Heart left ventricle (tissue), 16 donors: ENCODE measurements at regions not wholly inside any gene's neighbourhood (a gene's known extent, or its start where the extent isn't known, plus 50 kb on each side); places are given as distances from the start of the nearest gene placed in this dataset.

ENCODE experiments used
- ATAC-seq, 4 donors: fragments of 200-7000 bp; cut with Tn5 transposase; one replicate each; pipeline ENCODE4 v1.9.1; 2020 to 2022; ENCODE audit warnings: moderate library complexity in 4 of 4, mild to moderate bottlenecking in 3 of 4, moderate number of reproducible peaks in 1 of 4
- DNase-seq, 5 donors: peaks; one replicate each; pipeline ENCODE4 v3.0.0-alpha.2; 2020
- H3K27ac ChIP-seq, 12 donors: fragments of 200-600 bp; sonication (generic) in 4 of 12; one replicate each; pipeline versions ENCODE4 v1.5.0 to v1.8.0; 2016 to 2022; ENCODE audit warnings: mild to moderate bottlenecking in 2 of 12
- H3K27me3 ChIP-seq, 9 donors: fragments of 200-600 bp; sonication (generic) in 2 of 9; one replicate each; pipeline versions ENCODE4 v1.5.1 to v1.8.0; 2016 to 2022; ENCODE audit warnings: mild to moderate bottlenecking in 3 of 9
- H3K36me3 ChIP-seq, 9 donors: fragments of 200-600 bp; sonication (generic) in 2 of 9; one replicate each; pipeline versions ENCODE4 v1.5.0 to v1.8.0; 2018 to 2022; ENCODE audit warnings: mild to moderate bottlenecking in 2 of 9
- H3K4me1 ChIP-seq, 12 donors: fragments of 200-600 bp; sonication (generic) in 4 of 12; one replicate each; pipeline versions ENCODE4 v1.5.0 to v1.8.0; 2016 to 2022; ENCODE audit warnings: mild to moderate bottlenecking in 3 of 12
- H3K4me3 ChIP-seq, 12 donors: fragments of 200-600 bp; sonication (generic) in 4 of 12; one replicate each; pipeline versions ENCODE4 v1.5.0 to v1.8.0; 2017 to 2022; ENCODE audit warnings: mild to moderate bottlenecking in 9 of 12, moderate library complexity in 4 of 12
- H3K9me3 ChIP-seq, 12 donors: fragments of 200-600 bp; sonication (generic) in 4 of 12; one replicate each; pipeline versions ENCODE4 v1.5.0 to v1.8.0; 2016 to 2022; ENCODE audit warnings: mild to moderate bottlenecking in 1 of 12
- POLR2A ChIP-seq, 2 donors: fragments of 450-650 bp; IDR thresholded peaks; one replicate each; pipeline ENCODE4 v1.6.1; 2017; ENCODE audit warnings: antibody characterized with exemption in 2 of 2, mild to moderate bottlenecking in 2 of 2, moderate library complexity in 2 of 2
- WGBS, 4 donors: extraction: QIAGEN DNeasy Blood & Tissue Kit in 2 of 4; methylation state at CpG; one replicate each; pipeline versions ENCODE4 v1.1.5 to v1.1.7; 2013 to 2018; 5-methylcytosine and 5-hydroxymethylcytosine counted together
- intact Hi-C, 10 donors: fragments of 100-400 bp; cut with DNase I; formaldehyde crosslinking; loops; one replicate each; pipeline versions ENCODE4 v1.11.1 to v1.14.2; 2022
- TF ChIP-seq, protein P1 (sequence below), 12 donors: fragments of 200-600 bp; sonication (generic) in 4 of 12; IDR thresholded peaks; one replicate each; pipeline versions ENCODE4 v1.5.0 to v1.8.0; 2018 to 2022; ENCODE audit warnings: antibody characterized with exemption in 12 of 12, mild to moderate bottlenecking in 5 of 12
- donor health status: ischemic (EF 13 %, LVEDD 7.1; RV severe dilation, severe dysfunction).
- donor health status: healthy with polysubstance abuse.
- donor health status: DM: no; HTN: yes; CAD: no.
- donor health status: DM: no; HTN: no; CAD: no.
- donor health status: ischemic (EF 25% LVEDD 6.9; RV normal size, moderate dysfunction).
- donor health status: ischemic (EF 25% LVEDD 5.7; RV mildly dilated, moderate dysfunction).
- donor health status: healthy.
- donor health status: DM: yes; HTN: yes; CAD: no.
- donor health status: ischemic (EF 35%, LVEDD 5.7; RV mildly dilated, moderate dysfunction).
- donor health status: nonischemic (EF 11% LVEDD 7.7; RV severe dilation, severe dysfunction).
- donor health status: DM: yes; HTN: yes; CAD: no.
- donor health status: PGD.
- donor health status: ischemic (EF 29% LVEDD 5.4; RV normal size, mild dysfunction).
- donor health status: nonischemic (EF 23%, LVEDD 6.1; RV moderate dilation, normal function).

DNA sequence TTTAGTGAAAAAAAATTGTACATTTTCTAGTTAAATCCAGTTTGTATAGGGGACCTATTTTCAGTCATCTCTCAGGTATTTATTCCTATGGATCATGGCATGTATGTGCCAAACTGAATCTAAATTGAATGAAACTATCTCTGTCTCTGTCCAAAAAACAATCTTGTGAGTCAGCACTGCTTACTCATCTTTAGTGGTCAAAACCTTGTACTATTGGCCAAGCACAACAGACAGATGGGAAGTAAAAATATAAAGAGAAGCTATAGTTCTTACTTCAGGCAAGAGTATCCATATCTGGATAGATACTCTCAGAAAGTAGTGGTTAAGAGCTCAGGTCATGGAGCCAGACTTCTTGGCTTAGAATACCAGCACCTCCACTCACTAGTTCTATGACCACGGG, 76.0 kb upstream of the KLHL14 start:
- H3K4me3 ChIP-seq = no peak overlapping the region
- 77 to 92% (median 88%) methylated on average over 1 of the region's 1 CpG for WGBS, 4 donors
- no peak for TF ChIP-seq POLR2A (IDR thresholded peaks at IDR 0.05)
- TF ChIP-seq, protein P1, sequence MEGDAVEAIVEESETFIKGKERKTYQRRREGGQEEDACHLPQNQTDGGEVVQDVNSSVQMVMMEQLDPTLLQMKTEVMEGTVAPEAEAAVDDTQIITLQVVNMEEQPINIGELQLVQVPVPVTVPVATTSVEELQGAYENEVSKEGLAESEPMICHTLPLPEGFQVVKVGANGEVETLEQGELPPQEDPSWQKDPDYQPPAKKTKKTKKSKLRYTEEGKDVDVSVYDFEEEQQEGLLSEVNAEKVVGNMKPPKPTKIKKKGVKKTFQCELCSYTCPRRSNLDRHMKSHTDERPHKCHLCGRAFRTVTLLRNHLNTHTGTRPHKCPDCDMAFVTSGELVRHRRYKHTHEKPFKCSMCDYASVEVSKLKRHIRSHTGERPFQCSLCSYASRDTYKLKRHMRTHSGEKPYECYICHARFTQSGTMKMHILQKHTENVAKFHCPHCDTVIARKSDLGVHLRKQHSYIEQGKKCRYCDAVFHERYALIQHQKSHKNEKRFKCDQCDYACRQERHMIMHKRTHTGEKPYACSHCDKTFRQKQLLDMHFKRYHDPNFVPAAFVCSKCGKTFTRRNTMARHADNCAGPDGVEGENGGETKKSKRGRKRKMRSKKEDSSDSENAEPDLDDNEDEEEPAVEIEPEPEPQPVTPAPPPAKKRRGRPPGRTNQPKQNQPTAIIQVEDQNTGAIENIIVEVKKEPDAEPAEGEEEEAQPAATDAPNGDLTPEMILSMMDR (IDR thresholded peaks at IDR 0.05) = no peak

DNA sequence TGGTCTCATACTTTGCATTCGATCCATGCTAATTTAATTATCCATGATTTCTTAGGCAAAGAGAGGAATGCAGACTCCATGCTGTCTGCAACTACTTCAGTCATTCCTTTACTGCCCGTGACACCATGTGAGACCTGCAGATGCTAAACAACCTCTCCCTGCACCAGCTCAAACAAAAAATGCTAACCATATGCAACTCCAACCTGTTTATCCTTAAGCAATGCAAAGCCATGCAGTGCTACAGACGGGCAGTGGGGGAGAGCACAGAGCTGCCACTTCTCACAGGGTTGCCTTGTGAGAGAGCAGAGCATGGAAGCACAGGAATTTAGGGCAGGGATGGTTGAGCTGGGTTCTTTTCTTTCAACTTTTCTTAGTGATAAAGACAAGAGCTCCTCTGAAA, 74.9 kb upstream of the KLHL14 start:
- intact Hi-C loops = no loop called here
- WGBS, 4 donors = 25 to 40% (median 30%) methylated on average over 3 of the region's 3 CpGs
- DNase-seq (no peak), ATAC-seq (no peak)
- Histone ChIP-seq H3K27ac (no peak overlapping the region), H3K9me3 (peaks cover 0 to 10% (median 0%) of the 10 kb centered on the region in 12 donors), H3K4me3 (no peak overlapping the region), H3K27me3 (no peaks in the 10 kb centered on the region), H3K36me3 (no peaks in the 10 kb centered on the region), H3K4me1 (no peaks in the 10 kb centered on the region)
- no peak for TF ChIP-seq POLR2A (IDR thresholded peaks at IDR 0.05)
- TF ChIP-seq, protein P1 (IDR thresholded peaks at IDR 0.05) = no peak

More for the DNA sequence above, 76.0 kb upstream of the KLHL14 start:
- Histone ChIP-seq H3K9me3 (peaks cover 0 to 10% (median 0%) of the 10 kb centered on the region in 12 donors), H3K27ac (no peak overlapping the region), H3K27me3 (no peaks in the 10 kb centered on the region), H3K36me3 (no peaks in the 10 kb centered on the region), H3K4me1 (no peaks in the 10 kb centered on the region)
- ATAC-seq (no peak), DNase-seq (no peak)
- intact Hi-C loops = no loop called here

DNA sequence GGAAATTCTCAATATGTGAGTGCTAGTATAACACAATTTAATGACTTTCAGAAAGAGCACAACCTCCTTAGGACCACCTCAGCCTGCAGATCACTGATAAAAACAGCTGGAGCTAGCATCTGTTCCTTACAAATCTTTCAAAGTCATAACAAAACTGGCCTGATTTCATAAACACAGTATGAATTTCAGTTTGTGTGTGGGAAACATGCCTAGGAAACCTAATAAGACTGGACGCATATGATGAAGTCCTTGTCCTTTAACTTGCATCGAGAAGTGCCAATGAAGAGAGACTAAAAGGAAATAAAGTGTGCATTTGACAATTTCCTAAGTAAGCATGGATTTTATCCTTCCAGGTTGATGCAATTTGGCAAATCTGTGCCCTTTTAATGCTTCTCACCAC, 74.1 kb upstream of the KLHL14 start:
- WGBS, 4 donors = 71 to 83% (median 82%) methylated on average over 2 of the region's 2 CpGs
- Histone ChIP-seq H3K9me3 (peaks cover 0 to 10% (median 0%) of the 10 kb centered on the region in 12 donors), H3K4me3 (no peak overlapping the region), H3K27me3 (no peaks in the 10 kb centered on the region), H3K36me3 (no peaks in the 10 kb centered on the region), H3K4me1 (no peaks in the 10 kb centered on the region), H3K27ac (no peak overlapping the region)
- intact Hi-C loops = no loop called here
- DNase-seq (no peak), ATAC-seq (no peak)
- TF ChIP-seq, protein P1 (IDR thresholded peaks at IDR 0.05) = no peak
- no peak for TF ChIP-seq POLR2A (IDR thresholded peaks at IDR 0.05)

DNA sequence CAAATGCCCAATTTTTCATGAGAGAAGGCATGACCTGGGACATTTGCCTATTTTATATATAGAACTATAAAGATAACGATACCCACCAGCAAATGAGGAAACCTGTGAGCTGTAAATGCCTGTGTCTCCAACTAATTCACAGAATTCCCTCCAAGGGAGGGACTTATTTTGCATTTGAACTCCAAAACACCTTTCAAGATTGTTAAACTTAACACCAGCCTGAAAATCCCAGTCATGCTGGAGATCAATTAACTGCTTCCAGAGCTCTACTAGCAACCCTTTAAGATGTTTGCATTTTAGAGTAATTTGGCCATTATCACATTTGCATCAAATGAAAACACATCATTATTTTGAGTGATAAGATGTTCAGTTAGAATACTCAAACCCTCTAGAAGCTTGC, 68.1 kb upstream of the KLHL14 start:
- Histone ChIP-seq H3K4me1 (no peaks in the 10 kb centered on the region), H3K27me3 (no peaks in the 10 kb centered on the region), H3K27ac (no peak overlapping the region), H3K9me3 (no peaks in the 10 kb centered on the region), H3K4me3 (no peak overlapping the region), H3K36me3 (no peaks in the 10 kb centered on the region)
- DNase-seq (no peak), ATAC-seq (no peak)
- TF ChIP-seq, protein P1 (IDR thresholded peaks at IDR 0.05) = no peak
- no peak for TF ChIP-seq POLR2A (IDR thresholded peaks at IDR 0.05)
- intact Hi-C loops = no loop called here
- 16 to 35% (median 21%) methylated on average over 1 of the region's 1 CpG for WGBS, 4 donors
